ENCODE measurements at regions not wholly inside any gene's neighbourhood (a gene's known extent, or its start where the extent isn't known, plus 50 kb on each side); places are given as distances from the start of the nearest gene placed in this dataset.

DNA sequence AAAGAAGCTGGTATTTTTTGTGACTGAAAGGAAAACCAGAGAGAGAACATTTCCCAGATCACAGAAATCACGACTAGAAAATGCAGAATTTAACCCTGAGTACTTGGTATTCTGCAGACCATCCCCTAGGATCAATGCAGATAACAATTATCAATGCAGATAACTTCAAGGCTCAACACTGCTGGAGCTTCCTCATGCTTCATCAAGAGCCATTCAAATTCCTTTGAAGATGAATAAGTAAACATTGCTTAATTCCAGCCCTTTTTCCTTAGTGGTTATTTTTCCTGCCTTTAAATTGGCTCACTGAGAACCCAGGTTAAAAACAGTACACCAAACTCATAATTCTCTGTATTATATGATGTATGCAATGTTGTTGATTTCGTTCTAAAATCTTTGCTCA lies 370.1 kb upstream of the TLE4 start:
- TF ChIP-seq, protein P1, sequence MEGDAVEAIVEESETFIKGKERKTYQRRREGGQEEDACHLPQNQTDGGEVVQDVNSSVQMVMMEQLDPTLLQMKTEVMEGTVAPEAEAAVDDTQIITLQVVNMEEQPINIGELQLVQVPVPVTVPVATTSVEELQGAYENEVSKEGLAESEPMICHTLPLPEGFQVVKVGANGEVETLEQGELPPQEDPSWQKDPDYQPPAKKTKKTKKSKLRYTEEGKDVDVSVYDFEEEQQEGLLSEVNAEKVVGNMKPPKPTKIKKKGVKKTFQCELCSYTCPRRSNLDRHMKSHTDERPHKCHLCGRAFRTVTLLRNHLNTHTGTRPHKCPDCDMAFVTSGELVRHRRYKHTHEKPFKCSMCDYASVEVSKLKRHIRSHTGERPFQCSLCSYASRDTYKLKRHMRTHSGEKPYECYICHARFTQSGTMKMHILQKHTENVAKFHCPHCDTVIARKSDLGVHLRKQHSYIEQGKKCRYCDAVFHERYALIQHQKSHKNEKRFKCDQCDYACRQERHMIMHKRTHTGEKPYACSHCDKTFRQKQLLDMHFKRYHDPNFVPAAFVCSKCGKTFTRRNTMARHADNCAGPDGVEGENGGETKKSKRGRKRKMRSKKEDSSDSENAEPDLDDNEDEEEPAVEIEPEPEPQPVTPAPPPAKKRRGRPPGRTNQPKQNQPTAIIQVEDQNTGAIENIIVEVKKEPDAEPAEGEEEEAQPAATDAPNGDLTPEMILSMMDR (IDR thresholded peaks at IDR 0.05): no peak
- TF ChIP-seq POLR2A (IDR thresholded peaks at IDR 0.05): no peak

Data from uterus (tissue), 2 donors.